ENCODE measurements at regions not wholly inside any gene's neighbourhood (a gene's known extent, or its start where the extent isn't known, plus 50 kb on each side); places are given as distances from the start of the nearest gene placed in this dataset.
A peak's percentile ranks its signal among the peaks of the same experiment; 100 is the strongest.
"Not testable (repeated sequence)": the region's sequence is repeated elsewhere in the genome, so short reads cannot be mapped to it uniquely, and the experiment has no call there.

- DNase-seq = no peak
Observed at GRCh38 chr17:33562792-33563191, 269.7 kb upstream of the ASIC2 start.

GRCh38 chr17:33564146-33564545, 271.1 kb upstream of the ASIC2 start:
- no peak for DNase-seq

DNA sequence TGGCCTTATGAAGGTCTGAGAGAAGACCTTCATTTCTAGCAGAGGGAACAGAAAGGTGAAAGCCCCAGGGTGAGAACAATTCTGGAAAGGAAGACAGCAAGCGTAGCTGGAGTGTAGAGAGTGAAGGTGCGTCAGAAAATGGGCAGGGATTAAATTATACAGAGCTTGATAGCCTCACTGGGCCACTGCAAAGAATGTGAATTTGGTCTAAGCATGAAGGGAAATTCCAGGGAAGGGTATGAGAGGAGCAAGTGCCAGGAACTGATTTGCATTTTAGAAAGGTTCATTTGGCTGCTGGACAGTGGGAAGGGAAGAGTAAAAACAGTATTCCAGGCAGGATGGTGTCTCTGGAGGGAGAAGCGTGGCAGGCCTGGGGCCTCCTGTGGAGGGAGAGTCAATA, 274.1 kb upstream of the ASIC2 start:
- no peak for DNase-seq

- no peak for DNase-seq
Observed at GRCh38 chr17:33572615-33573014, 279.5 kb upstream of the ASIC2 start.

DNA sequence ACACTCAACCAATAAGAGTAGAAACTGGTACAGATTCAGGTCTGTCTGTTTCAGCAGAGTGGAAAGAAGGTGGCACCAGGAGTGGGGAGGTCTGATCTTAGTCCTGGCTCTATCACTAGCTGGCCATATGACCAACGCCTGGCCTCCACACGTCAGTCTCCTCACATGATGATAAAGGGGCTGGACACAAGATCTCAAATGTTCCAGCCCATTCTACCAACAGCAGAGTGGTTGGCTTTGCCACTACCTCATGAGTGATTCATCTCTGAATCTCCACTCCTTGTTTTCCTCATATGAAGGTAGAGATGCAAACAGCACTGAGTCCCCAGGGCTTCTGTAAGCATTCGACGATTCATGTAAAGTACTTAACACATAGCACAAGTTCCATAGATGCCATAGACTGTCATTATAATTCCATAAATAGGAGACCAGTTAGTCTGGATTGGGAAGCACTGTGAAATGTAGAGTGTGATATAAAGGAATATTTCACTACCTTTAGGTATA, 281.9 kb upstream of the ASIC2 start:
- DNase-seq = no peak

DNA sequence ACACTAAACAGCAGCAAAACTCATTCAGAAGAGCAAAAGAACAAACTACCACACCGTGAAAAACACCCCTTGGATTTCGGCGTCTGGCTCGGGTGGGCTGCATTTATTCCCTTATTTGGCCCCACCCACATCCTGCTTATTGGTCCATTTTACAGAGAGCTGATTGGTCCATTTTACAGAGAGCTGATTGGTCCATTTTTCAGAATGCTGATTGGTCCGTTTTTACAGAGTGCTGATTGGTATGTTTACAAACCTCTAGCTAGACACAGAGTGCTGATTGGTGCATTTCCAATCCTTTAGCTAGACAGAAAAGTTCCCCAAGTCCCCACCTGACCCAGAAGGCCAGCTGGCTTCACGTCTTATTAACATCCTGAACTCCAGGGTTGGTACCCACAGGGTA, 286.6 kb upstream of the ASIC2 start:
- not testable (repeated sequence) for DNase-seq

GRCh38 chr17:33580215-33580614, 287.1 kb upstream of the ASIC2 start:
- no peak for DNase-seq

DNA sequence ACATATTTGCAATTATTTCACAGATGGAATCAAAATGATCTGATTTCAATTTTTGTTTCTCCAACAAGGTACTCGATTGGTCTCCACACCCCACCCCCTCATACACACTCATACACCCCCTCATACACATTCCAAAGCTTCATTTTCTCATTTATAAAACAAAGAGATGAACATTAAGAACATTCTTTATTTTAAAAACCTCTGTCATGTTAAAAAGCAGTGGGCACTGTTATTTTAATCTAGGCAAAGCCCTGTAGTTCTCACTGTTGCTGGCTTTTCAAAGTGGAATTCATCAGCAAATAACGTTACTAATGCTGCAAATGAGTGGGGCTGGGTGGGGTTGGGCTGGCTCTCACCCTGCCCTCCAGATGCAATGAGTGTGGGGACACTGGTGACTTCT, 289.6 kb upstream of the ASIC2 start:
- DNase-seq = no peak

DNA sequence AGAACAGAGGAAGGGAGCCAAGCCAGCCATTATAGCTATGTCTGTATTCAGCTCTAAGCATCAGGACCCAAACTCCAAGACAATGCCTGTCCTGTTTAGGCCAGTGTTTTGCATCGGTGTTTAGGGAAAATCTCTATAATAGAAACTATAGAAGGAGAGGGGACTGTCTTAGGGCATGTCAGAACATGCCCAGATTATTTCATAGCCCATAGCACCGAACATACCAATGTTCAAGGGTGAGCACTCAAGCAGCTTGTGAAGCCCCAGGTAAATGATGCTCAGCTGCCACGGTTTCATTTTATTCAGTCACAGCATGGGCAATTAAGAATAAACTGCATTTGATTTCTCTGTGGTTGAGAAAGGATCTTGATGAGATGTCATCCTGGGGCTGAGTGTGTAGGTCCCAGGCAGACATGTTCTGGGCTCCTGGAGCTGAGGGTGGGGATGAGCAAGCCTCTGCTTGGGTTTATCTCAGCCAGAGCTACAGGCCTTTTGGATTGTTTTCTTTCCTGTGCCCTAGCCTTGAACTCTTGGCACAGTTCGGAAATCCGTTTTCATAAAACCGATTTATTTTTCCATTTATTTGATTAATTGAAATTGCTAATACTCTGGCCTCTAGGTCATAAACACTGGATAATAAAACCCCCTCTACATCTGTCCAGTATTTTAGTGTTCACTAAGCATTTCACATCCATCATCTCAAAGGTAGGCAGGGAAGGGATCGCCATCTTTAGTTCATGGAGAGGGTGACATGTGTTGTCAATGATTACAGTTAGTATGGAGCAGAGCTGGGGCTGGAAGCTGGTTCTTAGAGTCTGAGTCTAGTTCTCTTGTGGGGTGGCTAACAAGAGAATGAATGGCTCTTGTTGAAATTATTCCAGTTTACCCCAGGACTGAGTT, 290.7 kb upstream of the ASIC2 start:
- DNase-seq = no peak

DNA sequence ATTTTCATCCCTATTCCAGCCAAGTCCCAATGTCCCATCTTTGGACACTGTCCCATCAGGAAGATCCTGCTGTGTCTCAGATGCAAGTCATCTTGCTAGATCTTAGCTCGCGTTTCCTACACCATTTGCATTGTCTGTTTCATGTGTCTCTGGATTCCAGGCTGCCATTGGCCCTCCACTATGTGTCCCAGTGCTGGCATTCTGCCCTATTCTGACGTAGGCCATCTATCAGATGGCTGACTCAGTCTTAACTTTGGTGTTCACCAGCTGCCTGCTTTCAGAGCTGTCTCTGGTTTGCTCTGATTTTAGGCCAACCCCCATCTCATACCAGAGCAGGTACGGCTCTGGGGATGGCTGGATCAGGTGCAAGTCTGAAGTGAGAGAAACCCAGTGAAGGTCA, 300.9 kb upstream of the ASIC2 start:
- DNase-seq = no peak

GRCh38 chr17:33595828-33596227, 302.7 kb upstream of the ASIC2 start:
- DNase-seq = peak; percentile 34

DNA sequence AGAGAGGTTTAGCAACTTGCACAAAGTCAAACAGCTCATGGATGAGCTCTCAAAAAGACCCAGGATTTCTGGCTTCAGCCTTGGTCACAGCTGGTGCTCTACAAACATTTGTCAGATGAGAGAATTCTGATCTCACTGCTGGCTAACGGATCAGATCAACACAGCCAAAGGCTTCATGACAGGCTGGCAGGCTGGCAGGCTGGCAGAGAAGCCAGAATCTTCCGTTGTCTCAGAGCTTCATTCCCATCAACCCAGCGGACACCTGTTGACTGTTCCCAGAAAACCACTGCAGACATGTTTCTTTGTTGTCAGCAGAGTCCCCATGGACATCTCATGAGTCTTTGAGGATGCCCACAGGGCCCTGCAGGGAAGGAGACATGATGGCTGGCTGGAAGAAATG, 303.8 kb upstream of the ASIC2 start:
- DNase-seq = no peak

GRCh38 chr17:33598797-33599196, 305.7 kb upstream of the ASIC2 start:
- DNase-seq = no peak

- DNase-seq = peak; percentile 15
Observed at GRCh38 chr17:33602981-33603380, 309.9 kb upstream of the ASIC2 start.

DNA sequence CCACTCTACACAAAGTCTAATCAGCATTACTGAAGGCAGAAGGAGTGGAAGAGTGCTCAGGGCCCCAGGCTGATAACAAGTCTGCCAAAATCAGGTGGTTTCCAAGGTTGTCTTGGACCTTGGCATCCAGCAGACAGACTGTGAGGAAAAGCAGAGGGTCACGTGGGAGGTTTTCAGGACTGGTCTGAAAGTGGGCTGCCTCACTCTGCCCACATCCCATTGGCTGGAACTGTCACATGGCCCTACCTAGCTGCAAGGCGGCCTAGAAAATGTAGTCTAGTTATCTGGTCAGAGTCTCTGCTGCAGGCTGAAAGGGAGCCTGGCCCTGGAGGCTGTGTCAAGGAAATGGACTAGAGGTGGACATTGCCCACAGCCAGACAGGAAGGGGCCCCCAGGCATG, 310.7 kb upstream of the ASIC2 start:
- no peak for DNase-seq

- DNase-seq = no peak
Observed at GRCh38 chr17:33611532-33611931, 318.4 kb upstream of the ASIC2 start.

DNA sequence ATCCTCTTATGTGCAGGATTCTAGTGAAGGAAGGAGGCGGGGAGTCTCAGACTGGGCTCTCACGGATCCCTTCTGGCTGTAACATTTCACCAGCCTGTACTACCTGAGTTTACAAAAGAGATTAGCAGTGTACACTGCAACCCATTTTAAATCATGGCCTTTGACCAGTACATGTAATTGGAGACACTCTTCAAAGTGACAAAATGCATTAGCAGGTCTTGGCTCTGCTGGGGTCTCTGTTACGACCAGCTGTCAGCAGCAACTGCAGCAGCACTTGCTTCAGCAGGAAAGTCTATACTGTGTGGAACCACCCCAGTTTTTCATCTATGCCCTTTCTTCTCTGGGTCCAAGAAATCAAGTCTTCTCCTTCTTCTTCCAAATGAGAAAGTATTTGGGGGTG, 322.8 kb upstream of the ASIC2 start:
- DNase-seq = peak; percentile 10

- DNase-seq = no peak
Observed at GRCh38 chr17:33623841-33624240, 330.7 kb upstream of the ASIC2 start.

DNA sequence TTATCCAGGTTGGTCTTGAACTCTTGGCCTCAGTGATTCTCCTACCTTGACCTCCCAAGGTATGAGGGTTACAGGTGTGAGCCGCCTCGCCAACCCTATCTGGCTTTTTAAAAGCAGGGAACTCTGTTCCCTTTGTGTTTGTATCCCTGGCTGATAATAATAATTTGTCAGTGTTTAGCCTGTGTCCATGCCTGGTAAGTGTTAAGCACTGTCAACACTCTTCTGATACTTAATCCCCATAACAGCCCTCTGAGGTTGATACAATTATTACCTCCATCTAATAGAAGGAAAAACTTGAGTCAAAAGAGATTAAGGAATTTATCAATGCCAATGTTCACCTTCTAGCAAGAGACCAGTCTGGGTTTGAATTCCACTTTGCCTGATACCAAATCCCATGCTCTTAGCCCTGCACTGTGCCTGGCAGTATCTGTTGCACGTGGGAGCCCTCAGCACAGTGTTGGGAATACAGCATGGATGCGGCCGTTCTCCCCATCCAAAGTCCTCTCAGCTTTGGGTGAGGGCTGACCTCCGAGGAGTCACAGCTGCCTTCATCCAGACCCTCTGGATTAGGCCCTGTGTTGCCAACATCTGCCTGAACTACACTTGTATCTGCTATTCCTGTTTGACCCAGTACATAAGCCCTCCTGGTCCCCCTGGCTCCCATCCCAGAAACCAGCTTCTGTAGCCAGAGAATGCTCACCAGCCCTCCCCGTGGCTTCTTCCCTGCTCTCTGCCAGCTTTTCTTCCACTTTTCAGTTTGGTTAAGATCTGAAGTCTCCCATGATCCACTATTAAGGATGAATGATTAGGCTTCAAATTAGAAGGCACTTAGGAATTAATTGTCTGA, 335.6 kb upstream of the ASIC2 start:
- no peak for DNase-seq

DNA sequence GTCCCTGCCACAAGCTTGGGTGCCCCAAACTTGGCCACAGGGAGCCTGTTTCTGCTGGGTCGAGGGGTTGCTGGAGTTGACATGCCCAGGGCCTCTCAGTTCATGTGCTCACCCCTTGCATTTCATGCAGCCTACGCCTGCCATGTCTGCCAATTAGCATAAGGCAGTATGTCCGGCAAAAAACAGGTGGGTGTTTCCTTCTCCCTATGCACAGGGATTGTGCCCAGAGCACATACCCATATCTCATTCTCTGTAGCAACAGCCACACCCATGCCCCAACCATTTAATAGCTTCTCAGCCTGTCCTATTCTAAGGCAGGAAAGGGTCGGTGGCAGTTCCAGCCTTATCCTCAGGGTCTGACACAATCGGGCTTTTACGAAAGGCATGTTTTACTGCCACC, 340.4 kb upstream of the ASIC2 start:
- no peak for DNase-seq

DNA sequence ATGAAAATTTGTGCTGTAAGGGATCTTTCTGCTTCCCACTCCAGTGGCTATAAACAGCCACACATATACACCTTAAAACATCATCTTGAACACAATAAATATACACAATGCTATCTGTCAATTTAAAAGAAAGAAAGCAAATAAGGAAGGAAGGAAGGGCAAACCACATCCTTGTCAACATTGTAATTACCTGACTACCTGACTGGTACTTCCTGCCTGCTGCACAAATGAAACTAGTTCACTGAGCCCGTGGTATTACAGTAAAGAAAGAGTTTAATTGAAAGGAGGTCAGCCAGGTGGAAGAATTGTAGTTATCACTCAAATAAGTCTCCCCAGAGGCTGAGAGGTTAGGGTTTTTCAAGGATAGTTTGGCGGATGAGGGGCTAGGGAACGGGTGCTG, 344.4 kb upstream of the ASIC2 start:
- no peak for DNase-seq

DNA sequence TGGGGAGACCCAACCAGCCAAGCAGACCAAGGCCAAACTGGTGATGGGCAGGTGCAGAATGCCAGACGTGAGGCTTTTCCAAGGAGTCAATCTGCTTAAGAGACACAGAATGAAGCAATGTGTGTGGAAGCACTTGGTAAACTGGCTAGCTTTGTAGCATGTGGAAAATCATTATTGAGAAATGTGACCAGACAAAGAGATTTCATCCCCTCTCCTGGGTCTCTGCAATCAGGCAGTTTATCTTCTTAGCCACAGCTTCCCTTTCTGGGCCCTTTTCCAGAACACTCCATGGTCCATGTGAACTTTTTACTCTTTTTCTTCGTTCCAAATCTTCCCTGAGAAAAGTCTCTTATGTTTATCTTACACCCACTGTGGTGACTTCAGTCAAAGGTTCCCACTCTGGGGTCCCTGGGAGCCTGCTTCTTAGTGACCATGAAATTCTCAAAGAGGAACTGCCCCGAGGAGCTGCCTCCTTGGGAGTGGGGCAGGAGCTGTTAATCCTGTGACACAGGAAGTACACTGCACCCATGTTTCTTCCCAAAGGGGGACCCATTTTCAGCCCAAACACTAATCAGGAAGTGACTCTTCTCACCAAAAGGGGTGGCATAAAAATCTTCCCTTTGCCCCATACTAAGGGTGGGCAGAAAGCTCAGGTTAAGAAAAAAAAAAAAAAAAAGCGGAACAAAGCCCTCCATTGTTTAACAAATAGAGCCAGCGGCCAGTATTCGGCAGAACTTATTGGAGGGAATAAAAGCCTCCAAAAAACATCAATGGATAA, 346.2 kb upstream of the ASIC2 start:
- no peak for DNase-seq
